PFSK-1 (cell line): ENCODE measurements at regions not wholly inside any gene's neighbourhood (a gene's known extent, or its start where the extent isn't known, plus 50 kb on each side); places are given as distances from the start of the nearest gene placed in this dataset.

ENCODE experiments used
- FOXP2 ChIP-seq: optimal IDR thresholded peaks from 2 replicates; pipeline ENCODE3; 2011; ENCODE audit warnings: borderline replicate concordance, control low read depth, inconsistent platforms; ENCODE audit not compliant: insufficient read depth; ENCODE audit errors: extremely low read length, extremely low read depth
- POLR2AphosphoS5 ChIP-seq: IDR thresholded peaks from 2 replicates; pipeline ENCODE4 v1.6.1; 2012; ENCODE audit warnings: low read depth, mild to moderate bottlenecking, control low read depth, low read length, moderate library complexity
- REST ChIP-seq, 2 experiments: IDR thresholded peaks; 2 replicates each; pipeline versions ENCODE4 v1.6.1 to v1.8.0; 2011 to 2012; ENCODE audit warnings: low read depth in 2 of 2, low read length in 2 of 2, control low read depth in 1 of 2, inconsistent platforms in 1 of 2, mild to moderate bottlenecking in 1 of 2, moderate library complexity in 1 of 2; ENCODE audit not compliant: insufficient read depth in 1 of 2
- SIN3A ChIP-seq: IDR thresholded peaks from 2 replicates; pipeline ENCODE4 v1.6.1; 2012; ENCODE audit warnings: mild to moderate bottlenecking, low read length, moderate library complexity, borderline replicate concordance; ENCODE audit not compliant: insufficient read depth
- TAF1 ChIP-seq: IDR thresholded peaks from 2 replicates; pipeline ENCODE4 v1.6.1; 2012; ENCODE audit warnings: low read length, control low read depth, borderline replicate concordance; ENCODE audit not compliant: insufficient read depth

- TF ChIP-seq SIN3A (no peak), REST (IDR thresholded peaks at IDR 0.05; ENCODE audit: insufficient read depth in 1 of 2, low read depth in 2 of 2, low read length in 2 of 2) (no peak), POLR2AphosphoS5 (no peak), TAF1 (no peak), FOXP2 (no peak)
Observed at GRCh38 chr3:31422237-31422636, 110.5 kb upstream of the STT3B start.

GRCh38 chr3:31423482-31423881, 109.2 kb upstream of the STT3B start:
- TF ChIP-seq FOXP2 (no peak), POLR2AphosphoS5 (no peak), SIN3A (no peak), TAF1 (no peak), REST (IDR thresholded peaks at IDR 0.05; ENCODE audit: insufficient read depth in 1 of 2, low read depth in 2 of 2, low read length in 2 of 2) (no peak)

- TF ChIP-seq POLR2AphosphoS5 (no peak), FOXP2 (no peak), SIN3A (no peak), REST (IDR thresholded peaks at IDR 0.05; ENCODE audit: insufficient read depth in 1 of 2, low read depth in 2 of 2, low read length in 2 of 2) (no peak), TAF1 (no peak)
Observed at GRCh38 chr3:31425401-31425800, 107.3 kb upstream of the STT3B start.

- TF ChIP-seq REST (IDR thresholded peaks at IDR 0.05; ENCODE audit: insufficient read depth in 1 of 2, low read depth in 2 of 2, low read length in 2 of 2) = no peak
- TF ChIP-seq POLR2AphosphoS5 = no peak
- no peak for TF ChIP-seq TAF1
- TF ChIP-seq SIN3A = no peak
- TF ChIP-seq FOXP2 = no peak
Observed at GRCh38 chr3:31427623-31428022, 105.1 kb upstream of the STT3B start.

GRCh38 chr3:31431321-31431720, 101.4 kb upstream of the STT3B start:
- TF ChIP-seq SIN3A (no peak), FOXP2 (no peak), REST (IDR thresholded peaks at IDR 0.05; ENCODE audit: insufficient read depth in 1 of 2, low read depth in 2 of 2, low read length in 2 of 2) (no peak)
